Kidney epithelial cell (primary cell): ENCODE measurements at regions not wholly inside any gene's neighbourhood (a gene's known extent, or its start where the extent isn't known, plus 50 kb on each side); places are given as distances from the start of the nearest gene placed in this dataset.

Experiments used
- DNase-seq: peaks from one replicate; pipeline ENCODE4 v3.0.0-alpha.2; 2010; ENCODE audit warnings: low read depth
- H3K27me3 ChIP-seq: 2 replicates; pipeline ENCODE4 v1.6.0; 2011; ENCODE audit warnings: low read length; ENCODE audit not compliant: control insufficient read depth, insufficient read depth
- H3K36me3 ChIP-seq: 2 replicates; pipeline ENCODE4 v1.5.1; 2011; ENCODE audit warnings: low read length; ENCODE audit not compliant: control insufficient read depth, insufficient read depth
- H3K4me3 ChIP-seq: 2 replicates; pipeline ENCODE4 v1.5.1; 2011; ENCODE audit warnings: low read depth, mild to moderate bottlenecking, control low read depth, low read length
- TF ChIP-seq, protein P1 (sequence below): IDR thresholded peaks from 2 replicates; pipeline ENCODE4 v1.5.1; 2011; ENCODE audit warnings: mild to moderate bottlenecking, moderate library complexity, low read length, control low read depth, inconsistent platforms; ENCODE audit not compliant: insufficient read depth, poor library complexity, severe bottlenecking

DNA sequence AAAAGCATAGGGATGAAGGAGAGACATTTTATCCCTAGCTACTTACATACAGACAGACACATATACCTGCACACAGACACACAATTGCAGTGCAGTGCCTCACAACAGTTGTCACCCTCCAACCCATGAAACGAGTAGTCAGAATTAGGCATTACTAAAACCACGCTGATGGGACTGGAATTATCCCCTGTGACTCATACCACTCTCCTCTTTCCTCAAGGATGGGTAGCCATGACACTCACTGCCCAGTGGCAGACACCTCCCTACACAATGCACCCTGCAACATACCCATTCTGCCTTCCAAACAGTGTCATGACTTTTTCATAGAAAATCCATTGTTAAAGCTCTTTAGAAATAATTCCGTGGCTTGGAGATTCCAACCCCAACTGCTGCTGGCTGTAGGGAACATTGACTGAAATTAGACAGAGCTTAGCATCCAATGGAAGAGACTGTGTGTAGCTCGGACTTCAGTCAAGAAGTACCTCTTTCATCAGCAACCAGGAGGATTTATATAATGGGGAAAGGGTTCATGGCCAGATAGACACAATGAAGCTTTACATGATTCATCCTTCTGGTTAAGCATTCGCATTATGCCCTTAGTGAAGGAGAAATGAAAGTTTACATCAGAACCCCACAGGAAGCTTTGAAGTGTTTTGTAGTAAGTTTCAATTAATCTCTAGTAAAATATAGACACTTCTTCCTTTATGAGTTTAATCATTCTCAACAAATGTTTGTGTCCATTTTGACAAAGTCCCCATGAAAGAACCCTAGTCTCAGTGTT lies 155.2 kb downstream of the FBXO15 start:
- Histone ChIP-seq H3K36me3 (no peaks in the 10 kb centered on the region), H3K27me3 (no peaks in the 10 kb centered on the region), H3K4me3 (no peak overlapping the region)
- no peak for DNase-seq
- TF ChIP-seq, protein P1, sequence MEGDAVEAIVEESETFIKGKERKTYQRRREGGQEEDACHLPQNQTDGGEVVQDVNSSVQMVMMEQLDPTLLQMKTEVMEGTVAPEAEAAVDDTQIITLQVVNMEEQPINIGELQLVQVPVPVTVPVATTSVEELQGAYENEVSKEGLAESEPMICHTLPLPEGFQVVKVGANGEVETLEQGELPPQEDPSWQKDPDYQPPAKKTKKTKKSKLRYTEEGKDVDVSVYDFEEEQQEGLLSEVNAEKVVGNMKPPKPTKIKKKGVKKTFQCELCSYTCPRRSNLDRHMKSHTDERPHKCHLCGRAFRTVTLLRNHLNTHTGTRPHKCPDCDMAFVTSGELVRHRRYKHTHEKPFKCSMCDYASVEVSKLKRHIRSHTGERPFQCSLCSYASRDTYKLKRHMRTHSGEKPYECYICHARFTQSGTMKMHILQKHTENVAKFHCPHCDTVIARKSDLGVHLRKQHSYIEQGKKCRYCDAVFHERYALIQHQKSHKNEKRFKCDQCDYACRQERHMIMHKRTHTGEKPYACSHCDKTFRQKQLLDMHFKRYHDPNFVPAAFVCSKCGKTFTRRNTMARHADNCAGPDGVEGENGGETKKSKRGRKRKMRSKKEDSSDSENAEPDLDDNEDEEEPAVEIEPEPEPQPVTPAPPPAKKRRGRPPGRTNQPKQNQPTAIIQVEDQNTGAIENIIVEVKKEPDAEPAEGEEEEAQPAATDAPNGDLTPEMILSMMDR = no peak

DNA sequence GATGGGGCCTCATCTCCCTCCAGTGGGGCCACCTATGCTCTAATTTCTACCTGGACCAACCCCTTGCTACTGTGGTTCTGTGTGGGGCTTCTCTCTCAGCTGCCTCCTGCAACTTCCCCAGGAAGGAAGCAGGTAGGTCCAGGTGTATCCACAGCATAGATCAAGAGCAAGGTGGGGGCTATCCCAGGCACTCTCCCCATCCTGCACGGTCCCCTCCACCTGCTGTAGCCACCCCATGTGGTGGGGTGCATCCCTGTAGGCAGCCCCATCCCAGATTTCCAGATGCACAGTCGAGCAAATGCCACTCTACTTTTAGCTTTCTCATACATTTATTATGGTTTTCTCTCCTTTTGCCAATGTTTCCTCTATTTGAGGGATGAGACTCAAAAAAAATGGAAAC lies 156.1 kb downstream of the FBXO15 start:
- H3K4me3 ChIP-seq = no peak overlapping the region
- H3K36me3 ChIP-seq = no peaks in the 10 kb centered on the region
- H3K27me3 ChIP-seq = no peaks in the 10 kb centered on the region
- TF ChIP-seq, protein P1 = no peak
- DNase-seq = no peak

DNA sequence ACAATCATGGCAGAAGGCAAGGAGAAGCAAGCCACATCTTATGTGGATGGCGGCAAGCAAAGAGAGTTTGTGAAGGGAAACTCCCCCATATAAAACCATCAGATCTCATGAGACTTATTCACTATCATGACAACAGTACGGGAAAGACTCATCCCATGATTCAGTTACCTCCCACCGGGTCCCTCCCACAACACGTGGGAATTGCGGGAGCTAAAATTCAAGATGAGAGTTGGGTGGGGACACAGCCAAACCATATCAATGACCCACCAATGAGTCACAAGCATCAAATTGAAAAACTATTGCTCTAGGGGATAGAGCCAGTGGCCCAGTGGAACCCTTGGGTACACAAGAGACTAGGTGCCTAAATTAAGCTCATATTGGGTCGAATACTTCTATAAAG lies 157.4 kb downstream of the FBXO15 start:
- Histone ChIP-seq H3K4me3 (no peak overlapping the region), H3K36me3 (no peaks in the 10 kb centered on the region), H3K27me3 (no peaks in the 10 kb centered on the region)
- no peak for DNase-seq
- TF ChIP-seq, protein P1 = no peak

DNA sequence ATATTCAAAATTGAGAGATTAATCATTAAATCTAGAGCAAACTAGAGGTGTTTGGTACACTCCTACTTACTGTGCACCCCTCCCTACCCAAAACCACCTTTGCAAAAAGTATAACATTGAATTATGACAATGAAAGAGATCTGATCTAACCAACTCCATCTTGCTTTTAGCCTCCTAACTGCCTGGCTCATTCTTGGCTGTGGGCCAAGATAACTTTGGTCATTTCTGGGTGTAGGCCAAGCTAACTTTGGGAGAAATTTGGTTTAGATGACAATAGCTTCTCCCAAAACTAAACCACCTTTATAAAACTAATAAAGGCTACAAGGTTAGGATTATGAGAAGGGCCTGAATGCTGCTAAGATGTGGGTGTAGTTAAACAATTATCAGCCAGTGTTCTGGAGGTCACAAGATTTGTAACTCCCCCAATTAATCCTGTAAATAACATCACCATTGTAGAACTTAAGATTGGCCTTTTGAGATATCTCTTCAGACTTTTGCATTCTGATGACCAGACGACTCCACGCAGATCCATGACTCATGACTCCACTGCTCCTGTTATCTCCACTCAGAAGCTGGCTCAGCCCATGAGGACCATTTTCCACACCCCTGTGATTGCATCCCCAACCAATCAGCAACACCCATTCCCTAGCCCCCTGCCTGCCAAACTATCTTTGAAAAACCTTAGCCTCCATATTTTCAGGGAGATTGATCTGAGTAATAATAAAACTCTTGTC lies 160.2 kb downstream of the FBXO15 start:
- Histone ChIP-seq H3K36me3 (no peaks in the 10 kb centered on the region), H3K27me3 (no peaks in the 10 kb centered on the region), H3K4me3 (no peak overlapping the region)
- DNase-seq = no peak
- TF ChIP-seq, protein P1 = no peak

DNA sequence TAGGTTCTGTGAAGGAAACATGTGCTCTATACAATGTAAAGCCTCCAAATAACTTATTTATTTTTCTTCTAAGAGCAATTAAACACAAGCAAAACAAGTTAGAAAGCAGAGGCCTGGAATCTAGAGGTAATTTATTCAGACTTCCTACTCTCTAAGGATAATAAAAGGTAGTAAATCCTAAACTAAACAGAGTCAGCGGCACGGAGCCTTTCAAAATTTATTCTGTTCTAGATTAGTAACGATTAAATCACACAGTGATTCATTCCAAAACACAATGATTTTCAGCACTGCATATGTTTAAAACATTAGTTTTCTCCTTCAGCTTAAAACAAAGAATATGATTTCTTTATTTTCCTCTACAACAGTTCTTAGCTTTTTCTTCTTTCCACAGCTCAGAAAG lies 160.9 kb downstream of the FBXO15 start:
- Histone ChIP-seq H3K27me3 (no peaks in the 10 kb centered on the region), H3K4me3 (no peak overlapping the region), H3K36me3 (no peaks in the 10 kb centered on the region)
- TF ChIP-seq, protein P1 = no peak
- DNase-seq = no peak
